ENCODE measurements at regions not wholly inside any gene's neighbourhood (a gene's known extent, or its start where the extent isn't known, plus 50 kb on each side); places are given as distances from the start of the nearest gene placed in this dataset.

DNA sequence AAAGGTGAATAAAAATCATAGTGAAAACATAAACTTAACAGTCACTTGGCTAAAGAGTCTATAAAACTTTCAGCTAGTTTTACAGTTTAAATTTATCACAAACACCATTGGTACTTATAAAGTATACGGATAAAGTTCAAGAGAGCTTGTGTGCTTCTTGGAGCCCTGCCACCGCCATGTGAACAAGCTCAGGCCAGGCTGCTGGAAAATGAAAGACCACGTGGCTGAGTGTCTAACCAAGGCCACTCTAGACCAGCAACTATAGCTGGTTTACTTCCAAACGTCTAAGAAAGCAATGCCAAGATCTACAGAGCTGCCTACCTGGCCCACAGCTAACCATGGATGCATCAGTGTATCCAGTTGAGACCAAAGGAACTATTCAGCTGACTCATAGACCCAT, 66.3 kb upstream of the API5 start:
- TF ChIP-seq, protein P1, sequence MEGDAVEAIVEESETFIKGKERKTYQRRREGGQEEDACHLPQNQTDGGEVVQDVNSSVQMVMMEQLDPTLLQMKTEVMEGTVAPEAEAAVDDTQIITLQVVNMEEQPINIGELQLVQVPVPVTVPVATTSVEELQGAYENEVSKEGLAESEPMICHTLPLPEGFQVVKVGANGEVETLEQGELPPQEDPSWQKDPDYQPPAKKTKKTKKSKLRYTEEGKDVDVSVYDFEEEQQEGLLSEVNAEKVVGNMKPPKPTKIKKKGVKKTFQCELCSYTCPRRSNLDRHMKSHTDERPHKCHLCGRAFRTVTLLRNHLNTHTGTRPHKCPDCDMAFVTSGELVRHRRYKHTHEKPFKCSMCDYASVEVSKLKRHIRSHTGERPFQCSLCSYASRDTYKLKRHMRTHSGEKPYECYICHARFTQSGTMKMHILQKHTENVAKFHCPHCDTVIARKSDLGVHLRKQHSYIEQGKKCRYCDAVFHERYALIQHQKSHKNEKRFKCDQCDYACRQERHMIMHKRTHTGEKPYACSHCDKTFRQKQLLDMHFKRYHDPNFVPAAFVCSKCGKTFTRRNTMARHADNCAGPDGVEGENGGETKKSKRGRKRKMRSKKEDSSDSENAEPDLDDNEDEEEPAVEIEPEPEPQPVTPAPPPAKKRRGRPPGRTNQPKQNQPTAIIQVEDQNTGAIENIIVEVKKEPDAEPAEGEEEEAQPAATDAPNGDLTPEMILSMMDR (conservative IDR thresholded peaks at IDR 0.05 in 1 of 2, IDR thresholded peaks at IDR 0.05 in 1 of 2; ENCODE audit: extremely low read depth in 1 of 2, insufficient read depth in 1 of 2, low read depth in 1 of 2, low read length in 2 of 2), result no peak
- TF ChIP-seq EZH2 (IDR thresholded peaks at IDR 0.05; ENCODE audit: borderline replicate concordance, low read length), result no peak
